AG04449 (cell line): ENCODE measurements at regions not wholly inside any gene's neighbourhood (a gene's known extent, or its start where the extent isn't known, plus 50 kb on each side); places are given as distances from the start of the nearest gene placed in this dataset.

Experiments
- CTCF ChIA-PET: fragments of 350-600 bp; formaldehyde crosslinking; extraction: SDS; loops from one replicate; lab custom pipeline; 2021; ENCODE audit warnings: antibody characterized with exemption; lab: Yijun Ruan, JAX
- POLR2A ChIA-PET: fragments of 400-600, 350-600 bp; formaldehyde crosslinking; extraction: SDS; loops from one replicate; lab custom pipeline; 2020; ENCODE audit warnings: antibody characterized with exemption, inconsistent platforms; lab: Yijun Ruan, JAX
- DNase-seq: peaks from one replicate; pipeline ENCODE4 v3.0.0-alpha.2; 2010; ENCODE audit warnings: low read depth, low spot score
- H3K4me3 ChIP-seq: 2 replicates; pipeline ENCODE4 v1.5.1; 2011; ENCODE audit warnings: low read depth, mild to moderate bottlenecking, control low read depth, low read length
- CTCF ChIP-seq: IDR thresholded peaks from one replicate; pipeline ENCODE4 v1.5.1; 2011; ENCODE audit warnings: mild to moderate bottlenecking, moderate library complexity, low read length, control low read depth, inconsistent platforms; ENCODE audit not compliant: insufficient read depth; ENCODE audit errors: missing control alignments

- TF ChIP-seq CTCF = no peak
- H3K4me3 ChIP-seq = no peak overlapping the region
- no peak for DNase-seq
- ChIA-PET POLR2A (no interaction called here), CTCF (no interaction called here)
Observed at GRCh38 chr3:80366808-80367548, 599.2 kb upstream of the ROBO1 start.

GRCh38 chr3:80357761-80358160, 590.0 kb upstream of the ROBO1 start:
- no peak overlapping the region for H3K4me3 ChIP-seq
- no peak for TF ChIP-seq CTCF
- DNase-seq = no peak
- POLR2A ChIA-PET = no interaction called here
- CTCF ChIA-PET = no interaction called here

- POLR2A ChIA-PET = no interaction called here
- CTCF ChIA-PET = no interaction called here
- no peak for DNase-seq
- H3K4me3 ChIP-seq = no peak overlapping the region
- no peak for TF ChIP-seq CTCF
Observed at GRCh38 chr3:80355144-80355543, 587.3 kb upstream of the ROBO1 start.

GRCh38 chr3:80351201-80351600, 583.4 kb upstream of the ROBO1 start:
- DNase-seq = no peak
- CTCF ChIA-PET = no interaction called here
- POLR2A ChIA-PET = no interaction called here
- no peak for TF ChIP-seq CTCF
- no peak overlapping the region for H3K4me3 ChIP-seq

GRCh38 chr3:80350771-80351170, 583.0 kb upstream of the ROBO1 start:
- TF ChIP-seq CTCF = no peak
- DNase-seq = no peak
- no peak overlapping the region for H3K4me3 ChIP-seq
- CTCF ChIA-PET = no interaction called here
- POLR2A ChIA-PET = no interaction called here

- TF ChIP-seq CTCF = no peak
- H3K4me3 ChIP-seq = no peak overlapping the region
- no peak for DNase-seq
- ChIA-PET CTCF (no interaction called here), POLR2A (no interaction called here)
Observed at GRCh38 chr3:80338366-80338765, 570.6 kb upstream of the ROBO1 start.
